Jurkat, Clone E6-1 (cell line): ENCODE measurements at regions not wholly inside any gene's neighbourhood (a gene's known extent, or its start where the extent isn't known, plus 50 kb on each side); places are given as distances from the start of the nearest gene placed in this dataset.
"Not testable (repeated sequence)": the region's sequence is repeated elsewhere in the genome, so short reads cannot be mapped to it uniquely, and the experiment has no call there.

Experiments used
- DNase-seq: peaks from one replicate; pipeline ENCODE4 v3.0.0-alpha.2; 2011; ENCODE audit warnings: low read depth, low spot score
- H3K4me3 ChIP-seq: 2 replicates; pipeline ENCODE4 v1.5.1; 2011; ENCODE audit warnings: mild to moderate bottlenecking, low read length, control low read depth, moderate library complexity

DNA sequence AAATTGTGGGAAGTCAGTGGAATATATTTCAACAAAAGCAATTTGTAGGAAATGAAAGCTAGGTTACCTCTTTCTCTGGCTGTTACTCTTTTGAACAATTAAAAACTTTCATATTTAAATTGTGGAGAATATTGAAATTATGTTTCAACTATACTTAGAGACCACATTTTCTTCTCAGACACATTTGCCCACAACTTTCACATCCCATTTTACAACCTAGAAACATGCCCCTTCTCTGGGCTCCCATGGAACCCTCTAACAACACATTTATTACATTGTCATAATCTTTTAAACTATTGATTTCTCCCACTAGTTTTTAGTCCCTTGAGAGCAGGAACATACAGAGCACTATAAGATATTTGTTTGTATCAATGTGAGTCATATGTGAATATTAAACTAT, 211.7 kb upstream of the TTC14 start:
- DNase-seq: no peak
- no peak overlapping the region for H3K4me3 ChIP-seq

DNA sequence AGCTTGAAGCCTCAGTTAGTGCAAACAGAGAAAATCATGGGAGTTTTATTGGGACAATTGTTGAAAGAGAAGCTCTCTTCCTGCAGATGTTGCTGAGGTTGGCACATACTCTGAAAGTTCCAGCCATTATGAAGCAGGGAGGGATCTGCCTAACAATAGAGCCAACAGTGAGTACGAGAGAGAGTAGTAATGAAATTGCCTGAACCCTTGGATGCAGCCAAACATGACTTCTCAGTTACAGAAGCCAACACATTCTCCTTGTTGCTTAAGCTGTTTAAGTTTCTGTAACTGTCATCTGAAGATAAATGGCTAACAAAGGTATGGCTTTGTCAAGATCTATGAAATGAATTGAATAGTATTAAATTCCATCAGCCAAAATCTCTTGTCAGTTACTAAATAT, 211.0 kb upstream of the TTC14 start:
- no peak for DNase-seq
- H3K4me3 ChIP-seq: no peak overlapping the region

DNA sequence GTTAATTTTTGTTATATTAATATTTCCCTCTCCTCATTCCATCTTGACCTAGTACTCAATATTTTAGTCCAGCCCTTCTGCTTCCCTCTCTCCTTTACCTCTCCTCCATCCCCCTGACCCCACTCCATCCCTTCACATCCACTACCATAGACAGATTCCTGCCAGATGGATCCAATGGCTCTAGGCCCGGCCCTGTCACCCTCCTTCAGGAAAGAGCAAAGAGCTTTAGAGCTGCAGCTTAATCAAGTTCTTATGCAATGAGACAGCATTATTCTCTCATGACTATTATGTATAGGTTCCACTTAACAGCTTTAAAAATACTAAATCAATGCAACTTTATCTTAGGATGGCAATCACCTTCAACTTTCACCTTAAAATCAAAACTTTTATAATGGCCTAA, 200.7 kb upstream of the TTC14 start:
- no peak for DNase-seq

DNA sequence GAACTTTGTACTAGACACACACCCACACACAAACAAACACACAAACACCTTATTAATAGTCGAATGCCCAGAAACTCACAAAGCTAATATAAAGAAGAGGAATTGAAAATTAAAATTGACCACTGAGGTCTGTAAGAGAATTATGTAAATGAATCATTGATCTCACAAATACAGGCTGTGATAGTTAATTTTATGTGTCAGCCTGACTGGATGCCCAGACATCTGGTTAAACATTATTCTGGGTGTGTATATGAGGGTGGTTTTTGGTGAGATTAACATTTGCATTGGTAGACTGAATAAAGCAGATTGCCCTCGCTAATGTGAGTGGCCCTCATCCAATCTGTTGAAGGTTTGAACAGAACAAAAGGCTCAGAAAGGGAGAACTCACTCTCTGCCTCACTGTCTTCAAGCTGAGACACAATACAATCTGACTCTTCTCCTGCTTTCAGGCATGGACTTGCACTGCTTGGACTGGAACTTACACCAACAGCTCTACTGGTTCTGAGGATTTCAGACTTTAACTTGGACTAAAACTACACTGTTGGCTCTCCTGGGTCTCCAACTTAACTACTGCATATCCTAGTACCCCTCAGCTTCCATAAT, 199.4 kb upstream of the TTC14 start:
- H3K4me3 ChIP-seq: no peak overlapping the region
- no peak for DNase-seq

More for the DNA sequence above, 200.7 kb upstream of the TTC14 start:
- no peak overlapping the region for H3K4me3 ChIP-seq

DNA sequence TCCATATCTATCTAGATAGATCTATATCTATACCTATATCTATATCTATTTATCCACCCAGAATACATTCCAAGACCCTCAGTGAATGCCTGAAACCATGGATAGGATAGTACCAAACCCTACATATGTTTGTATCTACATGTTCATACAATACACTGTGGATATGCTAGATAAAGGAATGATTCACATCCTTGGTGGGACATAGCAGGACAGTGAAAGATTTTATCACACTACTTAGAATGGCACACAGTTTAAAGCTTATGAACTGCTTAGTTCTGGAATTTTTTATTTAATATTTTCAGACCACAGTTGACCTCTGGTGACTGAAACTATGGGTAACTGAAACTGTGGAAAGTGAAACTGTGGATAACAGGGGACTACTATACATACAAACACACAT, 198.8 kb upstream of the TTC14 start:
- no peak overlapping the region for H3K4me3 ChIP-seq
- no peak for DNase-seq

DNA sequence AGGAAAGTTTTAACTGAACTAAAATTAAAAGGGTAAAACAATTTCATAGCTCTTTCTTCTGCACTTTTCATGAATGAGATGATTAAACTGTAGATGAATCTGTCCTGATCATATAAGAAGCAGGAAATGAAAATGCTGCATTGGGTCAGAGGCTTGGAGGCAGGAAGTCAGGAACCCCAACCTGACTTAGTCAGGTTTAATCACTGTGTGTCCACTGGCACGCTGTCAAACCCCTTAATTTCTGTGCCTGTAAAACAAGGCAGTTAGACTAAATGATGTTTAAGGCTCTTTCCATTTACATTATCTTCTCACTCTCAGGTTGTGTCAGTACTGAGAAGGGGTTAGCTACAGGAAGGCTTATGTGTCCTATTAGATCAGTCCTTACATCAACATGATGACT, 193.3 kb upstream of the TTC14 start:
- DNase-seq: no peak
- no peak overlapping the region for H3K4me3 ChIP-seq

DNA sequence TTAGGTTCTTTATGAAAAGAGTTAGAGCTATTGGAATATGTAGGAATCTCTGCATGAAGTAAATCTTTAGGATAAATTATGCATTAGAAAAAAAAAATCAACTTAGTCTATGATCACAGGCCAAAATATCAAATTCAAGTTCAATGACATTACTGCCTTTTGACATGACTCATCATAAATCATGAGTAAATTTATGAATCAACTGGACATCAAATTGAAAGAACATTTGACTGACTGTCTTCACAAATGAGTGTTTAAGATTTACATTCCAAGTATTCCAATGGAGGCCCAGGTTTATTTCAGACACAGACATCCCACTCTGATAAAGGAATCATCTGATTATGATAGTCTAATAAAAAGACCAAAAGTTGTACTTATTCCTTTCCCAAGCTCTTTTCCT, 192.8 kb upstream of the TTC14 start:
- H3K4me3 ChIP-seq: no peak overlapping the region
- DNase-seq: no peak

DNA sequence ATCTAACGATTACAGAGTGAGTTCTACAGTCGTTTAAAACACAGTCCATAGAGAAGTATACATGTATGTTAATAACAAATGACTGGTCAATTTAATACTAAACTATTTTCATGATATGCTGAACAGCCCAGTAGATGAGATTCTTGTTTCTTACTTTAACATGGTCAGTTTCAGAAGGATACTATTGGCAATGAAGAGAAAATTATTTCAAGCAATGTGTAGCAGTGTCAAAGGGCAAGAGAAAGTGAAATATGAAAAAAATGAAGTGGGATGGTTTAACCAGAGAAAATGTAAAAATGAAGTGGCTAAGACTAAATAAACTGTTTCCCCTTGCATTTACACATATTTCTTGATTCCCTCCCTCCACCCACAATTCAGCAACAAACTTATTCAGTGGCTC, 192.1 kb upstream of the TTC14 start:
- DNase-seq: no peak
- no peak overlapping the region for H3K4me3 ChIP-seq

DNA sequence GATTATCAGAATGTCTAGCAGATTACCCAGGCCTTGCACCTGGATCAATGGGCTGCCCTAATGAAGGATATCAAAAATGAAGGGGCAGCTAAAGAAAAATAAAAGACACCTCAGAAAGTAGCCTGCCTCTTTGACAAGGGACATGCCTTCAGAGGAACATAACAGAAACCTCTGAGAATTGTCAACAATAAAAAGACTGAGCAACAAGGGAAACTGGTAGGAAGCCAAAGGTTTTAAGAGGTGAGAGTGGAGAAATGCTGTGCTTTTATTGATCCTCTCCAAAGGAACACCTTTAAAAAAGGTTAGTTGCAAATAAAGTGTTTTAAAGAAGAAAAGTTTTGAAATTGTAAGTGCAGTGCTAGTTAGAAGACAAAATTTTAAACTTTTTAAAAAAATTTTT, 187.8 kb upstream of the TTC14 start:
- DNase-seq: no peak
- no peak overlapping the region for H3K4me3 ChIP-seq

DNA sequence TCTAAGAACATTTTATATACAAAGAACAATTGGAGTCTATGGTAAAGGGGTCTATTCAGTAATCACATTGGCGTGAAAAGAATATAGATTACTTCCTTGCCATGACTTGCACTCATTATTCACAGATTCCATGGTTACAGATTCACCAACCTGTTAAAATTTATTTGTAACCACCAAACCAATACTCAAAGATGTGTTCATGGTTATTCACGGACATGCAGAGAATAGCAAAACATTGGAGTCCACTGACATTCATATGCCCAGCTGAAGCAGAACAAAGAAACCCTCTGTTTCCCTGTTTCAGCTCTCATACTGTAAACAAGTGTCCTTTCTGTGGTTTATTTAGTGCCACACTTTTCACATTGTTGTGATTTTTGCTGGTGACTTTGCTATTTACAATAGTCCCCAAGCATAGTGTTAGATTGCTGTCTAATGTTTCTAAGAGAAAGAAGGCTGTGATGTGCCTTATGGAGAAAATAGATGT, 185.8 kb upstream of the TTC14 start:
- no peak for DNase-seq
- no peak overlapping the region for H3K4me3 ChIP-seq

DNA sequence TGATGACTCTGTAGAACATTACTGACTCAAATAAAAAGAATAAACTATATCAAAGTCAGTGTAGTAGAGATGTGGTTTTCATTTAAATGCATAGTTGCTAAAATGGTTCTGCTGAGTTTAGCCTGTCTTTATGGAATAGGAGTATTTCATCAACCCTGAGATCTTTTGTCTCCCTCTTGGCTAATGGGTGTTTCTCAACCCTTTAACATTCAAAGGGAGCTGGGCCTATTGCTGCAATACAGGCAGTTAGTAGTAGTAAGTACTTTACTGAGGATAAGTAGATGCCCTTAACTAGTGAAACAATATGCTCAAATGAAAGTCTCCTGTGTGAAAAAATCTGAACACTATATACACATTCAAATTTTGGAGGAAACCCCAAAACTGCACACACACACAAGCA, 184.7 kb upstream of the TTC14 start:
- no peak overlapping the region for H3K4me3 ChIP-seq
- DNase-seq: no peak

DNA sequence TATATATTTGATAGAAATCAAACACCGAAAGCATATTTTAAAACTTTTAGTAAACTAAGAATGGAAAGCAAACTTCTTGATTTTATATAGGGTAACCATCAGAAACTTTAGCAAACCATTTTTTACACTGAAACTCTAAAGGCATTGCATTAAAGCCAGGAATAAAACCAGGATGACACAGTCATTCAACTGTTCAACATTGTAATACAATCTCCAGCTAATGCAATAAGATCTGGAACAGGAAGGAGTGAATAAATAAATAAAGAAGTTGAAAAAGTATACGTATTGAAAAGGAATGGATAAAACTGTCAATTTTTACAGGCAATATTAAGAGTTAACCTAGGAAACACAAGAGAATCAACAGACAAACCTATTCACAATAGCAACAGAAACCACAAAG, 181.9 kb upstream of the TTC14 start:
- DNase-seq: no peak

DNA sequence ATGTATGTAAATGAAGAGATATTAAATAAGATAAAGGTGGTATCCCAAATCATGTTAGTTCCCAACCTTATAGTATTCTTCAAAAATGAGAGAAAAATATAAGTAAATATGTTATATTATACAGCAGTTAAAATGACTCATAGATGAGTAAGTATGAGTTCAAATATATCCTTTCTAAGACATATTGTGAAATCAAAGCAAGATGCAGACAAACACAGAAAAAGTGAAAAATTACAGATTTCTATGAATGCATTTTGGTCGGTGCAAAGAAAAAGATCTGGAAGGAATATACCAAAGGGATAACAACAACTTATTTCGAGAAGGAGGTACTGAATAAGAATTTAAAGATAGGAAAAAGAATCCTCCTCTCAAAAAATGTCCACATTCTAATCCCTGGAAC, 181.2 kb upstream of the TTC14 start:
- H3K4me3 ChIP-seq: no peak overlapping the region
- DNase-seq: no peak

More for the DNA sequence above, 181.9 kb upstream of the TTC14 start:
- no peak overlapping the region for H3K4me3 ChIP-seq

DNA sequence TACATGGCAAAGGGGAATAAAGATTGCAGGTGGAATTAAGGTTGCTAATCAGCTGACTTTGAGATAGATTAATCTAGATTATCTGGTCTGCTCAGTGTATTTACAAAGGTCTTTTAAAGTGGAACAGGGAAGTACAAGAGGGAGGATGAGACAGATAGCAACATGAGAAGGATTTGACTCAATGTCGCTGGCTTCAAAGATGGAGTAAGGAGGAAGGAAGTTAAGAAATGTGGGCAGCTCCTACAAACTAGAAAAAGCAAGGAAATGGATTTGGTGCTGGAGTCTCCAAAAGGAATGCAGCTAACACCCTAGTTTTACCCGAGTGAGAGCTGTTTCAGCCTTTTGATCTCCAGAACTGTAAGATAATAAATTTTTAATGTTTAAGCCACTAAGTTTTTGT, 180.7 kb upstream of the TTC14 start:
- H3K4me3 ChIP-seq: no peak overlapping the region
- DNase-seq: no peak

DNA sequence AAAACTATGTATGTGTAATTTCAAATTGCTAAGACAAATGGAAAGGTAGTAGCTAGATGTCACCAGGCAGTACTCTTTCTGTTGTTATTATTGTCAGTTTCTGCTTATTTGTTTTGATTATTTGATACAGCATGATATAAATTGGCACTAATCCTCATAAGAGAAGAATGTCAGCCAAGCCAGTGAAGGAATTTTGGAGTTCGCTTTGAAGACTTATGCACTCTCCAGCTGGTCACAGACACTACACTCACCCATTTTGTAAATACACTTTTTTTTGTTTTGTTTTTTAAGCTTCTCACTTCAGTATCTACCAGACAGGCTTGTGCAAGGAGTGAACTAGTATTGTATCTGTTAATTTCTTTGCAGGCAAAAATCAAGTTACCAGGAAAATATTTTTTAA, 180.2 kb upstream of the TTC14 start:
- no peak for DNase-seq
- H3K4me3 ChIP-seq: no peak overlapping the region

DNA sequence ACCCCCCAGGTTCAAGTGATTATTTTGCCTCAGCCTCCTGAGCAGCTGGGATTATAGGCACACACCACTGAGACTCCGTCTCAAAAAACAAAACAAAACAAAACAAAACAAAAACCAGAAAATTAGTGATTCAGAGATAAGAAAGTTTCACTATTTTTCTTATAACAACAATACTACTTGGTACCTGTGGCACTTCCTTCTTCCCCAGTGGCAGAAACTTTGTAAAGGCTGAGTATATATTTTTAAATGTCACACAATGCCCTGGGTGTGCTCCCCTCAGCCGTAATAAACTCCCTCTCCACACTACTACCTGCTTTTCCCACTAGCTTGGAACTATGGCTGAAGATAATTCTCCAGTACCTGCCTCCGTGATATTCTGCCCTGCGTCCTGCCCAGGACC, 177.7 kb upstream of the TTC14 start:
- DNase-seq, H3K4me3 ChIP-seq: not testable (repeated sequence)

DNA sequence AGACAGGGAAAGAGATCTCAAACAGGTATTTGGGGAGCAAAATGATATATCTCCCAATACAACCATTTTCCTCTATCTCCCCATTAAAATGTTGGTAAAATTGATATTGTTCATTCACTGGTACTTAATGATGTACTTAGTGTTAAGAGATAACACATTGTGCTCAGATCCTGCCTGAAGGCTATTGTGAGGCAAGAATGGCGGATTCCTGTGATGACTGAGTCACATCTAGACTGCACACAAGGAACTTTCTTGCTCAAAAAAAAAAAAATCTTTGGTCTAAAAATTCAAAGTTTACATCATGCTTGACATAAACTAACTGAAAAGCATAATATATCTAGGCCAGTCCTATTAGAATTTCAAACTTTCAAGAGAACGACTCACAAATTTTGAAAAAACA, 171.1 kb upstream of the TTC14 start:
- DNase-seq: no peak
- no peak overlapping the region for H3K4me3 ChIP-seq

DNA sequence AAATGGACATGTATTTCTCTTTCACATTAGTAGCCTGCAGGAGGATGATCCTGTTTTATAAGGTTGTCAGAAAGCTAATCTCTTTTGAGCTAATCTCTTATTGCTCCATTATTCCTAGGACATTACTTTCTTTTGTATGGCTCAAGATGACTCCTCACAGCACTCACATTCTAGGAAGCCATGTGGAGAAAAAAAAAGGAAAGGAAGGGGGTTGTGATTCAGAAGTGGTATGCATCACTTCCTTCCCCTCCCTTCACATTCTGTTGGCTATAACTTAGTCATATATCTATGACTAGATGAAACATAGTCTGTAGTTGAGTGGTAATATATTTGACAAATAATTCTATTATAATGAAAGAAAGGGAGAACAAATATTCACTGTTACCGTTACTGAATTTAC, 168.8 kb upstream of the TTC14 start:
- no peak for DNase-seq
- H3K4me3 ChIP-seq: no peak overlapping the region

DNA sequence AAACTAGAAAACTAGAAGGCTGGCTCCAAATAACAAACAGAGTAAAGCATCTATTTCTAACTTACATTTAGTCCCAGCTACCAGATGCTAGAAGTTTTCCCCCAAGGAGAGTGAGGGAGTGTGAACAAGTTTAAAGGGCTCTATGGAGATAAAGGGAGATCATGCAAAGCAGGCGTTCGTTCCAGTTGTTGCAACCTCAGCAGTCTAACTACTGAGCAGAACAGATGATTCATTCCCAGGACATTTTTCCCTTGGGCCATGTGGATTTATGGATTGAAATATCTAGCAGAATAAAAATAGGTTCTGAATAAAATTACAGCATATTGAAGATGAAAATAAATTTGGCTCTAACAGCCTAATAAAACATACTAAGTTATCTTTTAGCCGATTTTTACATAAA, 154.8 kb upstream of the TTC14 start:
- DNase-seq: no peak
- no peak overlapping the region for H3K4me3 ChIP-seq

DNA sequence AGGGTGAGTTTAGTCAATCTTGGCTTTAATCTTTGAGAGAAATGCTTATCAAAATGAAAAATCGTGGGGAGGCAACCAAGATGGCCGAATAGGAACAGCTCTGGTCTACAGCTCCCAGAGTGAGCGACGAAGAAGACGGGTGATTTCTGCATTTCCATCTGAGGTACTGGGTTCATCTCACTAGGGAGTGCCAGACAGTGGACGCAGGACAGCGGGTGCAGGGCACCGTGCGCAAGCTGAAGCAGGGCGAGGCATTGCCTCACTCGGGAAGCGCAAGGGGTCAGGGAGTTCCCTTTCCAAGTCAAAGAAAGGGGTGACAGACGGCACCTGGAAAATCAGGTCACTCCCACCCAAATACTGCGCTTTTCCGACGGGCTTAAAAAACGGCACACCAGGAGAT, 153.6 kb upstream of the TTC14 start:
- H3K4me3 ChIP-seq, DNase-seq: not testable (repeated sequence)

DNA sequence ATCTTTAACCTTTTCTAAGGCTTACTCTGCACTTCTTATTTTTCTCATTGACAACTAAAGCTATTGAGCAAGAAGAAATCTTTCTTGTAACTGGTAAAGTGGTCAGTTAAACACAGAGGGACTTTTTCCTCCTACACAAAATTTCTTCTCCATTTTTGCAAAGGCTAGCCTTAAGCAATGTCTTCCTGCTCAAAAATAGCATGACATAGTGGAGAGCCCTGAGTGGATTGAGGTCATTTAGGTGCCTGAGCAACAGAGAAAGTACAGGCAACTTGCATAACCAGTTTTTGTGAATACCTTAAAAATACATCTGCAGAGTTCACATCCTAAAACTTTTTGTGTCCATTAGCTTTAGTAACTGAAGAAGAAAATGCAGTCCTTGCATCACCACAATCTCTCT, 144.7 kb upstream of the TTC14 start:
- DNase-seq: no peak
- no peak overlapping the region for H3K4me3 ChIP-seq
